H1 (cell line): ENCODE measurements at regions not wholly inside any gene's neighbourhood (a gene's known extent, or its start where the extent isn't known, plus 50 kb on each side); places are given as distances from the start of the nearest gene placed in this dataset.

Experiments
- CTCF ChIA-PET: fragments of 300-600 bp; sonication (Branson Sonifier 250); formaldehyde crosslinking; loops from one replicate; lab custom pipeline; 2021; ENCODE audit not compliant: partially characterized antibody; lab: Charles Lee
- POLR2A ChIA-PET: fragments of 300-600 bp; sonication (Branson Sonifier 250); formaldehyde crosslinking; loops from one replicate; lab custom pipeline; 2021; ENCODE audit warnings: inconsistent platforms; ENCODE audit not compliant: partially characterized antibody; lab: Charles Lee
- DNase-seq, 2 experiments: peaks; one replicate each; pipeline versions ENCODE4 v3.0.0 to v3.0.0-alpha.2; 2010 to 2022; ENCODE audit warnings: low spot score in 2 of 2, low read depth in 1 of 2, mixed read lengths in 1 of 2
- FAIRE-seq: peaks from 2 replicates; lab custom pipeline; 2011; peaks lifted over from hg19 to GRCh38; lab: Jason Lieb, UNC
- H2AFZ ChIP-seq: 2 replicates; pipeline ENCODE4 v1.8.1; 2012; ENCODE audit warnings: low read length, inconsistent platforms
- H2AK5ac ChIP-seq: 2 replicates; pipeline ENCODE4 v1.6.1; 2013; ENCODE audit warnings: low read depth, low read length
- H2BK120ac ChIP-seq: replicated peaks from 2 replicates; pipeline ENCODE3; 2013; ENCODE audit warnings: low read depth, low read length, inconsistent platforms
- H2BK12ac ChIP-seq: 2 replicates; pipeline ENCODE4 v1.6.1; 2013; ENCODE audit warnings: low read depth, low read length
- H2BK15ac ChIP-seq: 2 replicates; pipeline ENCODE4 v1.6.1; 2013; ENCODE audit warnings: low read length
- H2BK20ac ChIP-seq: 2 replicates; pipeline ENCODE4 v1.6.1; 2013; ENCODE audit warnings: low read length
- H2BK5ac ChIP-seq: 2 replicates; pipeline ENCODE4 v1.6.1; 2013; ENCODE audit warnings: low read depth, low read length
- H3K14ac ChIP-seq: 2 replicates; pipeline ENCODE4 v1.6.1; 2013; ENCODE audit warnings: inconsistent platforms; ENCODE audit not compliant: insufficient read length
- H3K18ac ChIP-seq: 2 replicates; pipeline ENCODE4 v1.6.1; 2013; ENCODE audit warnings: low read length; ENCODE audit errors: extremely low read depth
- H3K23ac ChIP-seq: 2 replicates; pipeline ENCODE4 v1.6.1; 2013; ENCODE audit warnings: inconsistent platforms; ENCODE audit not compliant: insufficient read length
- H3K23me2 ChIP-seq: 2 replicates; pipeline ENCODE4 v1.6.1; 2013; ENCODE audit warnings: low read depth, low read length
- H3K27ac ChIP-seq: 2 replicates; pipeline ENCODE4 v1.6.1; 2011; ENCODE audit warnings: low read depth, low read length, inconsistent platforms
- H3K27me3 ChIP-seq, 4 experiments: replicated peaks in 1 of 4; 1 replicate in 1 of 4; 2 replicates in 3 of 4; pipeline versions ENCODE4 v1.6.1 to v1.8.1; 2011 to 2013; ENCODE audit warnings: low read length in 3 of 4, mild to moderate bottlenecking in 3 of 4, inconsistent platforms in 2 of 4, mixed read lengths in 2 of 4, moderate library complexity in 1 of 4; ENCODE audit not compliant: control insufficient read depth in 3 of 4, insufficient read depth in 3 of 4; ENCODE audit errors: extremely low read depth in 1 of 4
- H3K36me3 ChIP-seq, 4 experiments: 2 replicates each; pipeline versions ENCODE4 v1.6.1 to v1.8.1; 2011 to 2013; ENCODE audit warnings: mild to moderate bottlenecking in 4 of 4, low read length in 3 of 4, moderate library complexity in 2 of 4, control low read depth in 1 of 4, inconsistent platforms in 1 of 4; ENCODE audit not compliant: insufficient read depth in 4 of 4, control insufficient read depth in 2 of 4
- H3K4ac ChIP-seq: replicated peaks from 2 replicates; pipeline ENCODE3; 2013; ENCODE audit warnings: low read length, low read depth, mixed read lengths, inconsistent platforms; ENCODE audit not compliant: insufficient read length
- H3K4me1 ChIP-seq, 4 experiments: replicated peaks in 1 of 4; 1 replicate in 1 of 4; 2 replicates in 3 of 4; pipeline versions ENCODE4 v1.6.1 to v1.8.1; 2011 to 2013; ENCODE audit warnings: low read length in 3 of 4, inconsistent platforms in 2 of 4, mixed read lengths in 1 of 4; ENCODE audit not compliant: insufficient read depth in 4 of 4, control insufficient read depth in 3 of 4
- H3K4me2 ChIP-seq, 2 experiments: 2 replicates each; pipeline versions ENCODE4 v1.6.1 to v1.8.1; 2011 to 2013; ENCODE audit warnings: low read depth in 2 of 2, low read length in 2 of 2, control low read depth in 1 of 2, inconsistent platforms in 1 of 2, mild to moderate bottlenecking in 1 of 2; ENCODE audit not compliant: insufficient read depth in 1 of 2
- H3K4me3 ChIP-seq, 4 experiments: fragments of 200-600, 300-600 bp in 1 of 4; sonication (generic), shearing (Covaris generic), sonication (Bioruptor Twin) in 1 of 4; 2 replicates each; pipeline versions ENCODE4 v1.5.1 to v1.8.1; 2011 to 2016; ENCODE audit warnings: low read length in 4 of 4, low read depth in 3 of 4, control low read depth in 2 of 4, inconsistent platforms in 2 of 4, mild to moderate bottlenecking in 2 of 4, mixed read lengths in 1 of 4, moderate library complexity in 1 of 4; ENCODE audit not compliant: insufficient read depth in 2 of 4; ENCODE audit errors: extremely low read depth in 1 of 4
- H3K56ac ChIP-seq: replicated peaks from 2 replicates; pipeline ENCODE3; 2013; ENCODE audit warnings: low read depth, mild to moderate bottlenecking, mixed read lengths, low read length, inconsistent platforms; ENCODE audit not compliant: insufficient read length
- H3K79me1 ChIP-seq: 2 replicates; pipeline ENCODE4 v1.6.1; 2013; ENCODE audit warnings: low read depth, low read length, control low read depth
- H3K79me2 ChIP-seq, 2 experiments: 2 replicates each; pipeline versions ENCODE4 v1.6.1 to v1.8.1; 2012 to 2013; ENCODE audit warnings: low read length in 2 of 2, mild to moderate bottlenecking in 2 of 2, inconsistent platforms in 1 of 2; ENCODE audit not compliant: insufficient read depth in 2 of 2, control insufficient read depth in 1 of 2
- H3K9ac ChIP-seq, 4 experiments: replicated peaks in 1 of 4; 1 replicate in 1 of 4; 2 replicates in 3 of 4; pipeline versions ENCODE4 v1.6.1 to v1.8.1; 2011 to 2013; ENCODE audit warnings: low read depth in 3 of 4, low read length in 3 of 4, control low read depth in 2 of 4, mild to moderate bottlenecking in 2 of 4, moderate library complexity in 2 of 4, inconsistent platforms in 1 of 4; ENCODE audit errors: extremely low read depth in 1 of 4
- H3K9me3 ChIP-seq, 2 experiments: 2 replicates each; pipeline versions ENCODE4 v1.6.1 to v1.8.1; 2012 to 2013; ENCODE audit warnings: mild to moderate bottlenecking in 2 of 2, moderate library complexity in 2 of 2, control low read depth in 1 of 2, inconsistent platforms in 1 of 2, low read depth in 1 of 2, low read length in 1 of 2, mixed read lengths in 1 of 2; ENCODE audit not compliant: insufficient read depth in 2 of 2
- H4K20me1 ChIP-seq, 2 experiments: replicated peaks in 1 of 2; 2 replicates each; pipeline versions ENCODE3 to v1.8.1; 2011 to 2013; ENCODE audit warnings: inconsistent platforms in 2 of 2, low read length in 2 of 2, mild to moderate bottlenecking in 1 of 2; ENCODE audit not compliant: insufficient read depth in 2 of 2, control insufficient read depth in 1 of 2
- H4K5ac ChIP-seq: 2 replicates; pipeline ENCODE4 v1.6.1; 2013; ENCODE audit warnings: low read length, low read depth, mixed read lengths, inconsistent platforms; ENCODE audit not compliant: insufficient read length
- H4K8ac ChIP-seq: 2 replicates; pipeline ENCODE4 v1.8.0; 2013; ENCODE audit warnings: mild to moderate bottlenecking, moderate library complexity, low read length, inconsistent platforms; ENCODE audit not compliant: insufficient read depth; ENCODE audit errors: extremely low read depth
- H4K91ac ChIP-seq: replicated peaks from 2 replicates; pipeline ENCODE3; 2013; ENCODE audit warnings: low read length, mixed read lengths, inconsistent platforms; ENCODE audit not compliant: insufficient read length
- BCL11A ChIP-seq, 2 experiments: IDR thresholded peaks; one replicate each; pipeline ENCODE4 v1.6.1; 2011; ENCODE audit warnings: low read depth in 2 of 2, low read length in 2 of 2, mild to moderate bottlenecking in 2 of 2
- CTCF ChIP-seq, 3 experiments: IDR thresholded peaks; 1 replicate in 2 of 3; 2 replicates in 1 of 3; pipeline versions ENCODE4 v1.5.1 to v1.6.1; 2011; ENCODE audit warnings: low read length in 3 of 3, mild to moderate bottlenecking in 3 of 3, inconsistent platforms in 2 of 3, low read depth in 1 of 3, moderate library complexity in 1 of 3; ENCODE audit not compliant: insufficient read depth in 1 of 3; ENCODE audit errors: control extremely low read depth in 1 of 3
- YY1 ChIP-seq: IDR thresholded peaks from 2 replicates; pipeline ENCODE4 v1.6.1; 2011; ENCODE audit warnings: low read depth, mild to moderate bottlenecking, low read length
- WGBS, 2 experiments: shearing (Covaris generic) in 1 of 2; methylation state at CpG; one replicate each; pipeline versions ENCODE4 v1.1.6 to v1.1.7; 2013 to 2015; ENCODE audit warnings: low lambda C conversion rate in 2 of 2, mixed read lengths in 2 of 2, inconsistent platforms in 1 of 2, low coverage in 1 of 2, missing lambda C conversion rate in 1 of 2; ENCODE audit not compliant: insufficient replicate concordance in 2 of 2, insufficient coverage in 1 of 2, insufficient read length in 1 of 2; ENCODE audit errors: extremely low coverage in 1 of 2, missing lambda C conversion rate in 1 of 2; 5-methylcytosine and 5-hydroxymethylcytosine counted together

GRCh38 chr1:82384776-82385175 is 584.0 kb downstream of the ADGRL2 start:
- Histone ChIP-seq H3K27ac (no peak overlapping the region), H3K4me2 (no peak overlapping the region), H3K23ac (no peak overlapping the region), H3K56ac (no peak overlapping the region), H2BK120ac (no peak overlapping the region), H2AFZ (no peak overlapping the region), H4K20me1 (no peaks in the 10 kb centered on the region), H3K9me3 (no peaks in the 10 kb centered on the region), H3K4me3 (no peak overlapping the region), H3K14ac (no peak overlapping the region), H4K5ac (no peak overlapping the region), H3K4me1 (no peaks in the 10 kb centered on the region), H2BK12ac (no peak overlapping the region), H3K9ac (no peak overlapping the region), H3K4ac (no peak overlapping the region), H2BK5ac (no peak overlapping the region), H2BK20ac (no peak overlapping the region), H3K79me1 (no peaks in the 10 kb centered on the region), H2BK15ac (no peak overlapping the region), H4K8ac (no peak overlapping the region), H3K36me3 (no peaks in the 10 kb centered on the region), H3K79me2 (no peaks in the 10 kb centered on the region), H3K23me2 (no peaks in the 10 kb centered on the region), H2AK5ac (no peak overlapping the region), H3K27me3 (no peaks in the 10 kb centered on the region), H4K91ac (no peak overlapping the region), H3K18ac (no peak overlapping the region)
- WGBS, 2 experiments = 95% methylated on average over 3 of the region's 3 CpGs; no CpG with 5 or more reads in 1 of the 2 experiments
- ChIA-PET CTCF (no interaction called here), POLR2A (no interaction called here)
- DNase-seq (no peak), FAIRE-seq (no peak)
- TF ChIP-seq YY1 (no peak), CTCF (IDR thresholded peaks at IDR 0.05; ENCODE audit: control extremely low read depth in 1 of 3, insufficient read depth in 1 of 3, low read depth in 1 of 3, low read length in 3 of 3) (no peak), BCL11A (IDR thresholded peaks at IDR 0.05; ENCODE audit: low read depth in 2 of 2, low read length in 2 of 2) (no peak)
